IPS-18a (cell line): ENCODE measurements at regions not wholly inside any gene's neighbourhood (a gene's known extent, or its start where the extent isn't known, plus 50 kb on each side); places are given as distances from the start of the nearest gene placed in this dataset.

Experiments
- H3K27ac ChIP-seq: one replicate; pipeline ENCODE4 v1.5.1; 2013; ENCODE audit warnings: low read length
- H3K27me3 ChIP-seq: one replicate; pipeline ENCODE4 v1.6.1; 2013; ENCODE audit warnings: mild to moderate bottlenecking, low read length; ENCODE audit not compliant: control insufficient read depth, insufficient read depth
- H3K36me3 ChIP-seq: one replicate; pipeline ENCODE4 v1.6.1; 2013; ENCODE audit warnings: low read depth, low read length; ENCODE audit not compliant: control insufficient read depth
- H3K4me1 ChIP-seq: one replicate; pipeline ENCODE4 v1.6.1; 2013; ENCODE audit warnings: low read depth, low read length; ENCODE audit not compliant: control insufficient read depth
- H3K4me3 ChIP-seq: one replicate; pipeline ENCODE4 v1.5.1; 2013; ENCODE audit warnings: low read length
- H3K9ac ChIP-seq: one replicate; pipeline ENCODE4 v1.6.1; 2013; ENCODE audit warnings: mild to moderate bottlenecking, low read length, moderate library complexity
- H3K9me3 ChIP-seq: one replicate; pipeline ENCODE4 v1.6.1; 2013; ENCODE audit warnings: low read depth, low read length; ENCODE audit not compliant: control insufficient read depth

- H3K9ac ChIP-seq: no peak overlapping the region
- no peak overlapping the region for H3K27ac ChIP-seq
- H3K9me3 ChIP-seq: no peaks in the 10 kb centered on the region
- no peaks in the 10 kb centered on the region for H3K27me3 ChIP-seq
- H3K36me3 ChIP-seq: no peaks in the 10 kb centered on the region
- H3K4me1 ChIP-seq: peaks cover 7% of the 10 kb centered on the region
- no peak overlapping the region for H3K4me3 ChIP-seq
Measured at GRCh38 chr12:107558816-107559382, 126.7 kb upstream of the PWP1 start.

GRCh38 chr12:107560165-107560898, 125.3 kb upstream of the PWP1 start:
- Histone ChIP-seq H3K36me3 (no peaks in the 10 kb centered on the region), H3K27me3 (no peaks in the 10 kb centered on the region), H3K9me3 (no peaks in the 10 kb centered on the region), H3K27ac (no peak overlapping the region), H3K4me1 (peaks cover 7% of the 10 kb centered on the region), H3K9ac (no peak overlapping the region), H3K4me3 (no peak overlapping the region)

GRCh38 chr12:107560899-107561285, 124.7 kb upstream of the PWP1 start:
- Histone ChIP-seq H3K4me3 (no peak overlapping the region), H3K36me3 (no peaks in the 10 kb centered on the region), H3K27me3 (no peaks in the 10 kb centered on the region), H3K9me3 (no peaks in the 10 kb centered on the region), H3K9ac (no peak overlapping the region), H3K27ac (no peak overlapping the region), H3K4me1 (peaks cover 7% of the 10 kb centered on the region)

GRCh38 chr12:107564946-107565345, 120.7 kb upstream of the PWP1 start:
- Histone ChIP-seq H3K4me1 (peaks cover 6% of the 10 kb centered on the region), H3K4me3 (no peak overlapping the region)

GRCh38 chr12:107565551-107565950, 120.0 kb upstream of the PWP1 start:
- H3K4me1 ChIP-seq: peaks cover under 1% of the 10 kb centered on the region
- no peak overlapping the region for H3K4me3 ChIP-seq
- no peaks in the 10 kb centered on the region for H3K36me3 ChIP-seq
- no peak overlapping the region for H3K9ac ChIP-seq
- no peaks in the 10 kb centered on the region for H3K9me3 ChIP-seq
- no peak overlapping the region for H3K27ac ChIP-seq
- H3K27me3 ChIP-seq: no peaks in the 10 kb centered on the region

More at GRCh38 chr12:107564946-107565345, 120.7 kb upstream of the PWP1 start:
- no peaks in the 10 kb centered on the region for H3K36me3 ChIP-seq
- no peak overlapping the region for H3K27ac ChIP-seq
- H3K9ac ChIP-seq: no peak overlapping the region
- H3K27me3 ChIP-seq: no peaks in the 10 kb centered on the region
- H3K9me3 ChIP-seq: no peaks in the 10 kb centered on the region

- Histone ChIP-seq H3K4me3 (no peak overlapping the region), H3K9ac (no peak overlapping the region), H3K9me3 (no peaks in the 10 kb centered on the region), H3K27ac (no peak overlapping the region), H3K27me3 (no peaks in the 10 kb centered on the region), H3K4me1 (no peaks in the 10 kb centered on the region), H3K36me3 (no peaks in the 10 kb centered on the region)
Measured at GRCh38 chr12:107567876-107568619, 117.6 kb upstream of the PWP1 start.

- no peak overlapping the region for H3K27ac ChIP-seq
- no peak overlapping the region for H3K9ac ChIP-seq
Measured at GRCh38 chr12:107568718-107569117, 116.9 kb upstream of the PWP1 start.

GRCh38 chr12:107570721-107571120, 114.9 kb upstream of the PWP1 start:
- Histone ChIP-seq H3K27me3 (no peaks in the 10 kb centered on the region), H3K9me3 (no peaks in the 10 kb centered on the region), H3K4me3 (no peak overlapping the region)

More at GRCh38 chr12:107568718-107569117, 116.9 kb upstream of the PWP1 start:
- Histone ChIP-seq H3K36me3 (no peaks in the 10 kb centered on the region), H3K4me1 (no peaks in the 10 kb centered on the region), H3K4me3 (no peak overlapping the region), H3K27me3 (no peaks in the 10 kb centered on the region), H3K9me3 (no peaks in the 10 kb centered on the region)

GRCh38 chr12:107571492-107571891, 114.1 kb upstream of the PWP1 start:
- Histone ChIP-seq H3K9me3 (no peaks in the 10 kb centered on the region), H3K4me3 (no peak overlapping the region), H3K27me3 (no peaks in the 10 kb centered on the region), H3K9ac (no peak overlapping the region), H3K4me1 (no peaks in the 10 kb centered on the region), H3K36me3 (no peaks in the 10 kb centered on the region), H3K27ac (no peak overlapping the region)

More at GRCh38 chr12:107570721-107571120, 114.9 kb upstream of the PWP1 start:
- no peak overlapping the region for H3K27ac ChIP-seq
- H3K9ac ChIP-seq: no peak overlapping the region
- H3K4me1 ChIP-seq: no peaks in the 10 kb centered on the region
- H3K36me3 ChIP-seq: no peaks in the 10 kb centered on the region

- Histone ChIP-seq H3K36me3 (no peaks in the 10 kb centered on the region), H3K4me1 (no peaks in the 10 kb centered on the region), H3K9me3 (no peaks in the 10 kb centered on the region), H3K4me3 (no peak overlapping the region), H3K27me3 (no peaks in the 10 kb centered on the region), H3K27ac (no peak overlapping the region), H3K9ac (no peak overlapping the region)
Measured at GRCh38 chr12:107574691-107575090, 110.9 kb upstream of the PWP1 start.

GRCh38 chr12:107580750-107581618, 104.6 kb upstream of the PWP1 start:
- Histone ChIP-seq H3K4me3 (no peak overlapping the region), H3K4me1 (peaks cover 15% of the 10 kb centered on the region), H3K27me3 (no peaks in the 10 kb centered on the region), H3K36me3 (no peaks in the 10 kb centered on the region), H3K9ac (no peak overlapping the region), H3K27ac (no peak overlapping the region), H3K9me3 (no peaks in the 10 kb centered on the region)
